ENCODE measurements at regions not wholly inside any gene's neighbourhood (a gene's known extent, or its start where the extent isn't known, plus 50 kb on each side); places are given as distances from the start of the nearest gene placed in this dataset.

DNA sequence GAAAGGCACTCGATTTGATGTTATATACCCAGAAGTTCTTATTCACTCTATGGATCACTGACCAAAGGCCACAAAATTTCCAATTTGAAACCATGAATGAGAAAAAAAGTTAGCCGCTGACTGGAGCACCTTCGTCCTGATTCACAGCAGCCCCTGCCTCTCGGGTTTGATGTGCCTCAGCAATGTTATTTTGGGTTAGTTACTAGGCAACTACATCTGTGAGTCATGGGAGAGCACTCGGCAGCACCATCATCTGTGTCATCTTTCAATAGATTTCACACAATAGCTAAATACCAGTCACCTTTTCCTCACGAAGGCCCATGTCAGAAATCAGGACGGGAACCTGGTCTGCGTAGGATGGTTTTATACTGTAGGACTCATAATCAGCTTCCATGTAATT is 269.2 kb downstream of the ZBBX start:
- TF ChIP-seq, protein P1, sequence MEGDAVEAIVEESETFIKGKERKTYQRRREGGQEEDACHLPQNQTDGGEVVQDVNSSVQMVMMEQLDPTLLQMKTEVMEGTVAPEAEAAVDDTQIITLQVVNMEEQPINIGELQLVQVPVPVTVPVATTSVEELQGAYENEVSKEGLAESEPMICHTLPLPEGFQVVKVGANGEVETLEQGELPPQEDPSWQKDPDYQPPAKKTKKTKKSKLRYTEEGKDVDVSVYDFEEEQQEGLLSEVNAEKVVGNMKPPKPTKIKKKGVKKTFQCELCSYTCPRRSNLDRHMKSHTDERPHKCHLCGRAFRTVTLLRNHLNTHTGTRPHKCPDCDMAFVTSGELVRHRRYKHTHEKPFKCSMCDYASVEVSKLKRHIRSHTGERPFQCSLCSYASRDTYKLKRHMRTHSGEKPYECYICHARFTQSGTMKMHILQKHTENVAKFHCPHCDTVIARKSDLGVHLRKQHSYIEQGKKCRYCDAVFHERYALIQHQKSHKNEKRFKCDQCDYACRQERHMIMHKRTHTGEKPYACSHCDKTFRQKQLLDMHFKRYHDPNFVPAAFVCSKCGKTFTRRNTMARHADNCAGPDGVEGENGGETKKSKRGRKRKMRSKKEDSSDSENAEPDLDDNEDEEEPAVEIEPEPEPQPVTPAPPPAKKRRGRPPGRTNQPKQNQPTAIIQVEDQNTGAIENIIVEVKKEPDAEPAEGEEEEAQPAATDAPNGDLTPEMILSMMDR (conservative IDR thresholded peaks at IDR 0.05; ENCODE audit: low read depth, low read length), result no peak
- no peak for TF ChIP-seq EZH2phosphoT487 (IDR thresholded peaks at IDR 0.05; ENCODE audit: borderline replicate concordance, low read length)
